ENCODE measurements at regions not wholly inside any gene's neighbourhood (a gene's known extent, or its start where the extent isn't known, plus 50 kb on each side); places are given as distances from the start of the nearest gene placed in this dataset.

- ATAC-seq = no peak
- in situ Hi-C loops (cut with MboI; ENCODE audit: low sequenced_read_pairs in 4 of 4) = no loop called here
- DNase-seq = no peak
- no peak overlapping the region for H3K27ac ChIP-seq
- H3K4me3 ChIP-seq = no peak overlapping the region
- no peaks in the 10 kb centered on the region for H3K36me3 ChIP-seq
- no peaks in the 10 kb centered on the region for H3K4me1 ChIP-seq
- no peak for TF ChIP-seq CTCF (IDR thresholded peaks at IDR 0.05 in 4 of 5, conservative IDR thresholded peaks at IDR 0.05 in 1 of 5)
- no peak for TF ChIP-seq POLR2A (IDR thresholded peaks at IDR 0.05)
- H3K27me3 ChIP-seq = no peaks in the 10 kb centered on the region
- H3K9me3 ChIP-seq = no peaks in the 10 kb centered on the region
- intact Hi-C loops (cut with DNase I; ENCODE audit: low total_unique reads) = no loop called here
Observed at GRCh38 chr6:137685798-137686375, 181.2 kb upstream of the TNFAIP3 start.

- H3K27me3 ChIP-seq = no peaks in the 10 kb centered on the region
- no peak overlapping the region for H3K27ac ChIP-seq
- intact Hi-C loops (cut with DNase I; ENCODE audit: low total_unique reads) = no loop called here
- no peak overlapping the region for H3K4me3 ChIP-seq
- TF ChIP-seq POLR2A (IDR thresholded peaks at IDR 0.05) = no peak
- no peak for TF ChIP-seq CTCF (IDR thresholded peaks at IDR 0.05 in 4 of 5, conservative IDR thresholded peaks at IDR 0.05 in 1 of 5)
- DNase-seq (no peak), ATAC-seq (no peak)
- no peaks in the 10 kb centered on the region for H3K36me3 ChIP-seq
- H3K4me1 ChIP-seq = no peaks in the 10 kb centered on the region
- in situ Hi-C loops (cut with MboI; ENCODE audit: low sequenced_read_pairs in 4 of 4) = no loop called here
- no peaks in the 10 kb centered on the region for H3K9me3 ChIP-seq
Observed at GRCh38 chr6:137687818-137688217, 179.2 kb upstream of the TNFAIP3 start.

GRCh38 chr6:137688230-137688971 is 178.7 kb upstream of the TNFAIP3 start:
- intact Hi-C loops (cut with DNase I; ENCODE audit: low total_unique reads) = no loop called here
- in situ Hi-C loops (cut with MboI; ENCODE audit: low sequenced_read_pairs in 4 of 4) = no loop called here
- no peak overlapping the region for H3K27ac ChIP-seq
- no peaks in the 10 kb centered on the region for H3K4me1 ChIP-seq
- H3K36me3 ChIP-seq = no peaks in the 10 kb centered on the region
- TF ChIP-seq POLR2A (IDR thresholded peaks at IDR 0.05) (no peak), CTCF (IDR thresholded peaks at IDR 0.05 in 4 of 5, conservative IDR thresholded peaks at IDR 0.05 in 1 of 5) (no peak)
- H3K27me3 ChIP-seq = no peaks in the 10 kb centered on the region
- no peak overlapping the region for H3K4me3 ChIP-seq
- no peak for ATAC-seq
- H3K9me3 ChIP-seq = no peaks in the 10 kb centered on the region
- no peak for DNase-seq

GRCh38 chr6:137689377-137689776 is 177.7 kb upstream of the TNFAIP3 start:
- DNase-seq (no peak), ATAC-seq (no peak)
- no peak overlapping the region for H3K27ac ChIP-seq
- no peaks in the 10 kb centered on the region for H3K36me3 ChIP-seq
- no peak overlapping the region for H3K4me3 ChIP-seq
- no peaks in the 10 kb centered on the region for H3K27me3 ChIP-seq
- H3K4me1 ChIP-seq = no peaks in the 10 kb centered on the region
- intact Hi-C loops (cut with DNase I; ENCODE audit: low total_unique reads) = no loop called here
- in situ Hi-C loops (cut with MboI; ENCODE audit: low sequenced_read_pairs in 4 of 4) = no loop called here
- no peaks in the 10 kb centered on the region for H3K9me3 ChIP-seq
- no peak for TF ChIP-seq CTCF (IDR thresholded peaks at IDR 0.05 in 4 of 5, conservative IDR thresholded peaks at IDR 0.05 in 1 of 5)
- no peak for TF ChIP-seq POLR2A (IDR thresholded peaks at IDR 0.05)
